Nephron (organoid): ENCODE measurements at regions not wholly inside any gene's neighbourhood (a gene's known extent, or its start where the extent isn't known, plus 50 kb on each side); places are given as distances from the start of the nearest gene placed in this dataset.

ENCODE experiments used
- H3K27ac Mint-ChIP-seq, 3 experiments: 2 replicates each; pipeline ENCODE4 v1.8.0; 2020; ENCODE audit warnings: mixed read lengths in 3 of 3, mild to moderate bottlenecking in 2 of 3, moderate library complexity in 1 of 3
- H3K27me3 Mint-ChIP-seq: 2 replicates; pipeline ENCODE4 v1.8.0; 2021; ENCODE audit warnings: low read depth, mild to moderate bottlenecking, moderate library complexity, mixed read lengths
- H3K36me3 Mint-ChIP-seq: 2 replicates; pipeline ENCODE4 v1.8.0; 2020; ENCODE audit warnings: low read depth, mixed read lengths
- H3K4me1 Mint-ChIP-seq: 2 replicates; pipeline ENCODE4 v1.8.0; 2020; ENCODE audit warnings: mixed read lengths
- H3K4me3 Mint-ChIP-seq, 3 experiments: 2 replicates each; pipeline ENCODE4 v1.8.0; 2020; ENCODE audit warnings: mild to moderate bottlenecking in 3 of 3, mixed read lengths in 3 of 3, moderate library complexity in 2 of 3
- H3K9me3 Mint-ChIP-seq: 2 replicates; pipeline ENCODE4 v1.8.0; 2020; ENCODE audit warnings: mixed read lengths
- CTCF ChIP-seq, 3 experiments: fragments of 200-600 bp; sonication (generic); IDR thresholded peaks; one replicate each; pipeline ENCODE4 v1.5.0; 2021; ENCODE audit warnings: antibody characterized with exemption in 3 of 3; ENCODE audit not compliant: unreplicated experiment in 3 of 3

- Mint-ChIP-seq H3K27me3 (peaks cover 6% of the 10 kb centered on the region), H3K27ac (no peak overlapping the region), H3K4me3 (no peak overlapping the region), H3K9me3 (peaks cover 18% of the 10 kb centered on the region), H3K36me3 (no peaks in the 10 kb centered on the region), H3K4me1 (no peaks in the 10 kb centered on the region)
- no peak for TF ChIP-seq CTCF (IDR thresholded peaks at IDR 0.05; ENCODE audit: unreplicated experiment in 3 of 3)
Observed at GRCh38 chr6:137653706-137654059, 159.5 kb upstream of the OLIG3 start.

GRCh38 chr6:137654365-137654981, 160.3 kb upstream of the OLIG3 start:
- Mint-ChIP-seq H3K4me1 (no peaks in the 10 kb centered on the region), H3K9me3 (peaks cover 18% of the 10 kb centered on the region), H3K27me3 (peaks cover 6% of the 10 kb centered on the region), H3K4me3 (no peak overlapping the region), H3K36me3 (no peaks in the 10 kb centered on the region), H3K27ac (no peak overlapping the region)
- no peak for TF ChIP-seq CTCF (IDR thresholded peaks at IDR 0.05; ENCODE audit: unreplicated experiment in 3 of 3)

- peaks cover 18% of the 10 kb centered on the region for H3K9me3 Mint-ChIP-seq
- no peak for TF ChIP-seq CTCF (IDR thresholded peaks at IDR 0.05; ENCODE audit: unreplicated experiment in 3 of 3)
Observed at GRCh38 chr6:137655291-137655690, 161.1 kb upstream of the OLIG3 start.

GRCh38 chr6:137656735-137657134, 162.5 kb upstream of the OLIG3 start:
- no peak overlapping the region for H3K27ac Mint-ChIP-seq
- H3K9me3 Mint-ChIP-seq: peaks cover 18% of the 10 kb centered on the region
- no peaks in the 10 kb centered on the region for H3K4me1 Mint-ChIP-seq
- H3K27me3 Mint-ChIP-seq: no peaks in the 10 kb centered on the region
- no peak overlapping the region for H3K4me3 Mint-ChIP-seq
- no peaks in the 10 kb centered on the region for H3K36me3 Mint-ChIP-seq
- TF ChIP-seq CTCF (IDR thresholded peaks at IDR 0.05; ENCODE audit: unreplicated experiment in 3 of 3): no peak

More at GRCh38 chr6:137655291-137655690, 161.1 kb upstream of the OLIG3 start:
- H3K4me1 Mint-ChIP-seq: no peaks in the 10 kb centered on the region
- no peak overlapping the region for H3K27ac Mint-ChIP-seq
- H3K36me3 Mint-ChIP-seq: no peaks in the 10 kb centered on the region
- H3K4me3 Mint-ChIP-seq: no peak overlapping the region
- H3K27me3 Mint-ChIP-seq: peaks cover 6% of the 10 kb centered on the region

GRCh38 chr6:137657351-137657911, 163.2 kb upstream of the OLIG3 start:
- Mint-ChIP-seq H3K4me1 (no peaks in the 10 kb centered on the region), H3K27me3 (no peaks in the 10 kb centered on the region), H3K36me3 (no peaks in the 10 kb centered on the region), H3K27ac (no peak overlapping the region), H3K9me3 (peaks cover 15% of the 10 kb centered on the region), H3K4me3 (no peak overlapping the region)
- TF ChIP-seq CTCF (IDR thresholded peaks at IDR 0.05; ENCODE audit: unreplicated experiment in 3 of 3): no peak

- no peak overlapping the region for H3K4me3 Mint-ChIP-seq
- no peaks in the 10 kb centered on the region for H3K27me3 Mint-ChIP-seq
- no peaks in the 10 kb centered on the region for H3K36me3 Mint-ChIP-seq
- H3K27ac Mint-ChIP-seq: no peak overlapping the region
- H3K4me1 Mint-ChIP-seq: no peaks in the 10 kb centered on the region
- H3K9me3 Mint-ChIP-seq: peaks cover 12% of the 10 kb centered on the region
- TF ChIP-seq CTCF (IDR thresholded peaks at IDR 0.05; ENCODE audit: unreplicated experiment in 3 of 3): no peak
Observed at GRCh38 chr6:137658287-137658686, 164.1 kb upstream of the OLIG3 start.
